ENCODE measurements at regions not wholly inside any gene's neighbourhood (a gene's known extent, or its start where the extent isn't known, plus 50 kb on each side); places are given as distances from the start of the nearest gene placed in this dataset.
A peak's percentile ranks its signal among the peaks of the same experiment; 100 is the strongest.

GRCh38 chr14:49982082-49982481 is 89.2 kb downstream of the ARF6 start:
- Histone ChIP-seq H3K4me2 (replicated peaks; ENCODE audit: low read depth, low read length, poor library complexity, severe bottlenecking) (no peak overlapping the region), H3K4me3 (ENCODE audit: control extremely low read depth in 1 of 5, extremely low read depth in 1 of 5, insufficient read depth in 1 of 5, low read depth in 2 of 5, low read length in 4 of 5) (no peak overlapping the region), H4K20me1 (ENCODE audit: control insufficient read depth, insufficient read depth, low read length, poor library complexity, severe bottlenecking) (no peaks in the 10 kb centered on the region), H2AFZ (ENCODE audit: insufficient read depth, low read depth, low read length, poor library complexity, severe bottlenecking) (no peak overlapping the region), H3K27me3 (replicated peaks in 1 of 4; ENCODE audit: control extremely low read depth in 1 of 4, control insufficient read depth in 3 of 4, insufficient read depth in 4 of 4, low read length in 3 of 4) (no peaks in the 10 kb centered on the region), H3K79me2 (ENCODE audit: control insufficient read depth, insufficient read depth, low read length) (peaks cover 80% of the 10 kb centered on the region), H3K9me3 (ENCODE audit: control extremely low read depth in 1 of 3, control insufficient read depth in 2 of 3, insufficient read depth in 1 of 3, low read length in 2 of 3) (no peaks in the 10 kb centered on the region), H3K27ac (ENCODE audit: low read length in 2 of 2) (peak overlapping the region in 1 of 2 donors; percentile 63), H3K36me3 (replicated peaks in 1 of 2; ENCODE audit: control extremely low read depth in 1 of 2, control insufficient read depth in 1 of 2, extremely low read depth in 1 of 2, insufficient read depth in 2 of 2, low read length in 1 of 2) (peaks cover 3 to 9% of the 10 kb centered on the region in 2 experiments), H3K9ac (ENCODE audit: low read length) (no peak overlapping the region), H3K4me1 (ENCODE audit: control insufficient read depth in 2 of 2, insufficient read depth in 2 of 2, low read length in 2 of 2) (peaks cover 46 to 48% of the 10 kb centered on the region in 2 donors)
- H3K4me1 Mint-ChIP-seq: peaks cover 61% of the 10 kb centered on the region
- H3K9me3 Mint-ChIP-seq (ENCODE audit: insufficient read depth): no peaks in the 10 kb centered on the region
- TF ChIP-seq CTCF (IDR thresholded peaks at IDR 0.05): no peak
- no peak for TF ChIP-seq EZH2 (IDR thresholded peaks at IDR 0.05; ENCODE audit: borderline replicate concordance, insufficient read depth, low read depth, low read length, poor library complexity, severe bottlenecking)
- POLR2A ChIA-PET: no interaction called here
- CTCF ChIA-PET: no interaction called here
- 98% methylated on average over 5 of the region's 7 CpGs for WGBS (ENCODE audit: insufficient coverage)
- H3K27me3 Mint-ChIP-seq: no peaks in the 10 kb centered on the region
- no peak overlapping the region for H3K4me3 Mint-ChIP-seq
- ATAC-seq (ENCODE audit: low read depth) (no peak), DNase-seq (no peak)
- peak overlapping the region; percentile 41 for H3K27ac Mint-ChIP-seq
- intact Hi-C loops (cut with micrococcal nuclease): no loop called here

- no CpG with 5 or more reads among the region's 9 CpGs for WGBS (ENCODE audit: insufficient coverage)
- POLR2A ChIA-PET: no interaction called here
- Histone ChIP-seq H3K4me1 (ENCODE audit: control insufficient read depth in 2 of 2, insufficient read depth in 2 of 2, low read length in 2 of 2) (peaks cover 42 to 43% of the 10 kb centered on the region in 2 donors), H3K79me2 (ENCODE audit: control insufficient read depth, insufficient read depth, low read length) (peaks cover 84% of the 10 kb centered on the region), H3K27ac (ENCODE audit: low read length in 2 of 2) (peak overlapping the region in 1 of 2 donors; percentile 63), H3K9me3 (ENCODE audit: control extremely low read depth in 1 of 3, control insufficient read depth in 2 of 3, insufficient read depth in 1 of 3, low read length in 2 of 3) (no peaks in the 10 kb centered on the region), H3K9ac (ENCODE audit: low read length) (no peak overlapping the region), H4K20me1 (ENCODE audit: control insufficient read depth, insufficient read depth, low read length, poor library complexity, severe bottlenecking) (no peaks in the 10 kb centered on the region), H2AFZ (ENCODE audit: insufficient read depth, low read depth, low read length, poor library complexity, severe bottlenecking) (no peak overlapping the region), H3K4me2 (replicated peaks; ENCODE audit: low read depth, low read length, poor library complexity, severe bottlenecking) (no peak overlapping the region), H3K36me3 (replicated peaks in 1 of 2; ENCODE audit: control extremely low read depth in 1 of 2, control insufficient read depth in 1 of 2, extremely low read depth in 1 of 2, insufficient read depth in 2 of 2, low read length in 1 of 2) (peaks cover 3 to 9% of the 10 kb centered on the region in 2 experiments), H3K27me3 (replicated peaks in 1 of 4; ENCODE audit: control extremely low read depth in 1 of 4, control insufficient read depth in 3 of 4, insufficient read depth in 4 of 4, low read length in 3 of 4) (no peaks in the 10 kb centered on the region), H3K4me3 (ENCODE audit: control extremely low read depth in 1 of 5, extremely low read depth in 1 of 5, insufficient read depth in 1 of 5, low read depth in 2 of 5, low read length in 4 of 5) (no peak overlapping the region)
- CTCF ChIA-PET: no interaction called here
- no peak for TF ChIP-seq CTCF (IDR thresholded peaks at IDR 0.05)
- no peak for TF ChIP-seq EZH2 (IDR thresholded peaks at IDR 0.05; ENCODE audit: borderline replicate concordance, insufficient read depth, low read depth, low read length, poor library complexity, severe bottlenecking)
- peaks cover 59% of the 10 kb centered on the region for H3K4me1 Mint-ChIP-seq
- intact Hi-C loops (cut with micrococcal nuclease): no loop called here
- no peaks in the 10 kb centered on the region for H3K27me3 Mint-ChIP-seq
- H3K27ac Mint-ChIP-seq: peak overlapping the region; percentile 41
- ATAC-seq (ENCODE audit: low read depth): no peak
- no peak overlapping the region for H3K4me3 Mint-ChIP-seq
- H3K9me3 Mint-ChIP-seq (ENCODE audit: insufficient read depth): no peaks in the 10 kb centered on the region
- no peak for DNase-seq
These were observed 89.6 kb downstream of the ARF6 start for GRCh38 chr14:49982501-49982951.
